ENCODE measurements at regions not wholly inside any gene's neighbourhood (a gene's known extent, or its start where the extent isn't known, plus 50 kb on each side); places are given as distances from the start of the nearest gene placed in this dataset.

GRCh38 chr6:93021235-93021915 is 398.0 kb downstream of the EPHA7 start:
- TF ChIP-seq CTCF (IDR thresholded peaks at IDR 0.05) = no peak
- Histone ChIP-seq H3K36me3 (no peaks in the 10 kb centered on the region), H3K27me3 (ENCODE audit: low read depth) (no peaks in the 10 kb centered on the region), H3K4me3 (no peak overlapping the region), H3K9me3 (no peaks in the 10 kb centered on the region), H3K27ac (no peak overlapping the region), H3K4me1 (no peaks in the 10 kb centered on the region)
- intact Hi-C loops (cut with DNase I) = no loop called here
- ATAC-seq = no peak
- no peak for DNase-seq

GRCh38 chr6:93017626-93018025 is 401.7 kb downstream of the EPHA7 start:
- ATAC-seq (no peak), DNase-seq (no peak)
- H3K4me3 ChIP-seq = no peak overlapping the region
- intact Hi-C loops (cut with DNase I) = no loop called here
- no peaks in the 10 kb centered on the region for H3K27me3 ChIP-seq (ENCODE audit: low read depth)
- no peak overlapping the region for H3K27ac ChIP-seq
- no peaks in the 10 kb centered on the region for H3K4me1 ChIP-seq
- H3K9me3 ChIP-seq = no peaks in the 10 kb centered on the region
- no peaks in the 10 kb centered on the region for H3K36me3 ChIP-seq
- TF ChIP-seq CTCF (IDR thresholded peaks at IDR 0.05) = no peak

- Histone ChIP-seq H3K27ac (no peak overlapping the region), H3K9me3 (no peaks in the 10 kb centered on the region), H3K36me3 (no peaks in the 10 kb centered on the region), H3K4me3 (no peak overlapping the region), H3K4me1 (no peaks in the 10 kb centered on the region), H3K27me3 (ENCODE audit: low read depth) (no peaks in the 10 kb centered on the region)
- DNase-seq (no peak), ATAC-seq (no peak)
- TF ChIP-seq CTCF (IDR thresholded peaks at IDR 0.05) = no peak
- intact Hi-C loops (cut with DNase I) = no loop called here
Observed at GRCh38 chr6:93017213-93017612, 402.1 kb downstream of the EPHA7 start.

GRCh38 chr6:93013054-93013453 is 406.3 kb downstream of the EPHA7 start:
- Histone ChIP-seq H3K4me3 (no peak overlapping the region), H3K27ac (no peak overlapping the region), H3K4me1 (no peaks in the 10 kb centered on the region), H3K27me3 (ENCODE audit: low read depth) (no peaks in the 10 kb centered on the region), H3K36me3 (no peaks in the 10 kb centered on the region), H3K9me3 (no peaks in the 10 kb centered on the region)
- no peak for DNase-seq
- TF ChIP-seq CTCF (IDR thresholded peaks at IDR 0.05) = no peak
- no peak for ATAC-seq
- intact Hi-C loops (cut with DNase I) = no loop called here

GRCh38 chr6:93008375-93008774 is 411.0 kb downstream of the EPHA7 start:
- H3K27ac ChIP-seq = no peak overlapping the region
- intact Hi-C loops (cut with DNase I) = no loop called here
- H3K4me3 ChIP-seq = no peak overlapping the region
- ATAC-seq (no peak), DNase-seq (no peak)
- H3K27me3 ChIP-seq (ENCODE audit: low read depth) = no peaks in the 10 kb centered on the region
- H3K4me1 ChIP-seq = no peaks in the 10 kb centered on the region
- H3K36me3 ChIP-seq = no peaks in the 10 kb centered on the region
- H3K9me3 ChIP-seq = no peaks in the 10 kb centered on the region
- no peak for TF ChIP-seq CTCF (IDR thresholded peaks at IDR 0.05)

Data from lower lobe of right lung (tissue), 2 donors.